ENCODE measurements at regions not wholly inside any gene's neighbourhood (a gene's known extent, or its start where the extent isn't known, plus 50 kb on each side); places are given as distances from the start of the nearest gene placed in this dataset.
A peak's percentile ranks its signal among the peaks of the same experiment; 100 is the strongest.
"Not testable (repeated sequence)": the region's sequence is repeated elsewhere in the genome, so short reads cannot be mapped to it uniquely, and the experiment has no call there.

- DNase-seq (ENCODE audit: low read depth in 2 of 2) = not testable (repeated sequence)
These were observed 3051.6 kb downstream of the RPIA start for GRCh38 chr2:91742973-91743490.

GRCh38 chr2:91743910-91744309 is 3052.4 kb downstream of the RPIA start:
- not testable (repeated sequence) for DNase-seq (ENCODE audit: low read depth in 2 of 2)

DNA sequence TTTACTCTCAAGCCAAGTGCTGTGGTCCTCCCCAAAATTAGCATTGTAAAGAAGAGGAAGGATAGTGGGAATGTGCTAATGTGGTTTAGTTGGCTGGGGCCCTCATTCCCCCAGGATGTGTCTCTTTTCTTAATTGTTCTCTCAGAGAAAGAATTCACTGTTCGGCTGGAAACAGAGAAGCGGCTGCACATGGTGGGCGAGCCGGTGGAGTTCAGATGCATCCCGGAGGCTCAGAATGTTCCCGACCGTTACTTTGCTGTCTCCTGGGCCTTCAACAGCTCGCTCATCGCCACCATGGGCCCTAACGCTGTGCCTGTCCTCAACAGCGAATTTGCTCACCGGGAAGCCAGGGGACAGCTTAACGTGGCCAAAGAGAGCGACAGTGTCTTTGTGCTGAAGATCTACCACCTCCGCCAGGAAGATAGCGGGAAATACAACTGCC is 3053.2 kb downstream of the RPIA start:
- DNase-seq (ENCODE audit: low read depth in 2 of 2) = not testable (repeated sequence)

GRCh38 chr2:91748902-91749301 is 3057.4 kb downstream of the RPIA start:
- no peak for DNase-seq (ENCODE audit: low read depth in 2 of 2)

DNA sequence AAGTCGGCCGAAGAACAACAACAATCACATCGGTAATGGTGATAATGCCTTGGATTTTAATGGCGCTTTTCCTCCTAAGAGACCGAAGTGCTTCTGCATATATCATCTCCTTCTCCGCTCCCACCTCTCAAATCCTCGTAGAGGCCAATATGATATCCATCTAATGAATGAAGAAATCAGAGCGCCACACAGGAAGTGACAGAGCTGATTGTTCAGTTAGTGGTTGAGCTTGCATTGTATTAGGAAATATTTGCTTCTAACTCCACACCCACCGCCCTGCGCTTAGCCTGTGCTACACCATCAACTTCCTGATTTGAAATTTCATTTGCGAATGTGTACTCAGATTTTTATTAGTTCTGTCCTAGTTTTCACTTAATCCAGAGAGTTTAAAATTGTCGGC is 3058.2 kb downstream of the RPIA start:
- DNase-seq (ENCODE audit: low read depth in 2 of 2) = not testable (repeated sequence)

DNA sequence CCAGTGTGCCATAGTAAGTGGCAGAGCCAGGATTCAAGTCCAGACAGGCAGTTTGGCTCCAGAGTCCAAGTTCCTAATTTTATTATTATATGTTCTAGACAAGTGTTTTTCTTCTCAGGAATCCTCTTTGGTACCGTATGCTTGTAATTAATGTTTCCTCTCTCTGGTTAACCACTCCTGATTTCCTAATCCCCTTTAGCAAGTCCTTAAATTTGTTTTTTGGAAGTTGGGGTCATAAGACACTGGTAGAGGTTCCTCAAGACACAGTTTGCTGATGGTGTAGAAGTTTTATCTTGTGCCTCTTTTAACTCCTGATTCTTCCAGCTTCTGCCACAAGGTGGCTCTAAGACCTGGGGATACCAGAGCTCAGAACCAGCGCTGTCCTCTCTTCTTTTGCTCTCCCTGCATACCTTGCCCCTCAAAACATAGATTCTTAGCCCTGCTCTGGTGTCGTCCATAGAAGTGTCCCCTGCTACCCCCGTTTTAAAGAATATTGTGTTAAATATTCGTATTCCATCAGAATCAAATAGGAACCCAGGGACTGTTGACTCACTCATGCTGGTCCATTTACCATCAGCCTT is 3068.0 kb downstream of the RPIA start:
- DNase-seq (ENCODE audit: low read depth in 2 of 2) = not testable (repeated sequence)

GRCh38 chr2:91760672-91761071 is 3069.2 kb downstream of the RPIA start:
- DNase-seq (ENCODE audit: low read depth in 2 of 2) = not testable (repeated sequence)

DNA sequence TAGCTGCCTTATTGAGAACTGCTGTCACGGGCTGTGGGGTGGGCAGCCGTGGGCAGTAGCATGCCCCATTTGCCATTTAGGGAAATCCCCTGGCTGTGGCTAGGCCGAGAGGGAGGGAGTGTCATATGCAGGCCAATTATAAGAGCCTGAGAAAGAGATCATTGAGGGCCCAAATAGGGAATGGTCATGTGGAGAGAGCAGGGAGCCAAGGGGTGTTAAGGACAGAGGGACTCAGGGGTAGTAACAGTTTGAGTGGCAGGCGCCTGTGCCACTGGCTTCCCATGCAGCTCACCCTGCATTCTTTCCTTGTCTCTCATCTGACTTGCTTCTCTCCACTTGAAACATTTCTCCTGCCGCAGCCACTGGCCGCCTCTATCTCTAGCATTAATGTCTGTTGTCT is 3070.8 kb downstream of the RPIA start:
- not testable (repeated sequence) for DNase-seq (ENCODE audit: low read depth in 2 of 2)

DNA sequence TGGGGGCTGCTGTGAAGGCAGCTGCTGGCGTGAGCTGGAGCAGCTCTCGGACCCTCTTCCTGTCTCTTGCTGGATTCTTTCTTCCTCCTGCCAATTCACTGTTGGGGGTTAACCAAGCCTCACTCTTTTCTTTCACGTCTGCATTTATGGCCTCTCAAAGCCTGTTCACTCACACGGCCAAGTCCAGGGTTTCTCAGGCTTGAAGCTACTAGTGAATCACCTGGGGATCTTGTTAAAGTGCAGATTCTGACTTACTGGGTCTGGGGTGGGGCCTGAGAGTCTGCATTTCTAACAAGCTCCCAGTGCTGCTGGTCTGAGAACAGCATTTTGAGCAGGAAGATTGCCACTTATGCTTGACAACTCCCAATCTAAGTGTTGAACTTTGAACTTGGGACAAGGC is 3072.2 kb downstream of the RPIA start:
- DNase-seq (ENCODE audit: low read depth in 2 of 2) = not testable (repeated sequence)

GRCh38 chr2:91764581-91765002 is 3073.1 kb downstream of the RPIA start:
- peak; percentile 13 for DNase-seq (ENCODE audit: low read depth in 2 of 2)

DNA sequence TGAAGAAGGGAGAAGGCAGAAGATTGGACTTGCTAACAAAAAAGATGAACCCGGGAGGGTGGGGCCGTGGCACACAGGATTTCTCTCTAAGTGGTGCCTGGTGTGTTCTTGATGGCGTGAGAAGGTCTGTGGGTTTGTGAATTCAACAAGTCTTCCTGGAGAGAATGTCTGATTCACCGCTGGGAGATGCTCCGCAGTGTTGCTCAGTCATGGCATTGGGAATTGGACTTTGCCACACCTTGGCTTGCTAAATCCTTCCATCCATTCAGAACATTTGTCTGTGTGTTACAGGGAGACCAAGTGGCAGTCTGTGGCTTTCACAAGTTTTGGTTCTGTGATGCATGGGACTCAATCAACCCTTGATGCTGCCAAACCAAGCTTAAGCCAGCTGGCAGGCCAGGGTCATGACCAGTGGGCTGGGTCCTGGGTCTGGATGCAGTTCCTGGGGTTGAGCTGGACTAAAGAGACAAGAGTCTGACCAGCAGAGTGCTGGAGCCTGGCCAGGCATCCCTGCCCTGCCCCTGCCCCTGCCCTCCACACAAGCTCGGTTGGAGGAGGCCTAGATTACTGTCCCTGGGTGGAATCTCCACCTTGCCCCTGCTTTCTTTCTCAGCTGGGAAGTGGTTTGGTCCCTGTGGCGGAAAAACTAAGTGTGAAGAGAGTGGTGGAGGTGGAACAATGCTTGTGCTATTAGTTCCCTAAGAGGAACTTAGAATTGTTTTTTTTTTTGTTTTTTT is 3073.7 kb downstream of the RPIA start:
- not testable (repeated sequence) for DNase-seq (ENCODE audit: low read depth in 2 of 2)

GRCh38 chr2:91766349-91767048 is 3075.0 kb downstream of the RPIA start:
- DNase-seq (ENCODE audit: low read depth in 2 of 2) = peak; percentile 37 to 41

GRCh38 chr2:91768301-91768700 is 3076.8 kb downstream of the RPIA start:
- not testable (repeated sequence) for DNase-seq (ENCODE audit: low read depth in 2 of 2)

- DNase-seq (ENCODE audit: low read depth in 2 of 2) = not testable (repeated sequence)
These were observed 3077.5 kb downstream of the RPIA start for GRCh38 chr2:91768997-91769396.

DNA sequence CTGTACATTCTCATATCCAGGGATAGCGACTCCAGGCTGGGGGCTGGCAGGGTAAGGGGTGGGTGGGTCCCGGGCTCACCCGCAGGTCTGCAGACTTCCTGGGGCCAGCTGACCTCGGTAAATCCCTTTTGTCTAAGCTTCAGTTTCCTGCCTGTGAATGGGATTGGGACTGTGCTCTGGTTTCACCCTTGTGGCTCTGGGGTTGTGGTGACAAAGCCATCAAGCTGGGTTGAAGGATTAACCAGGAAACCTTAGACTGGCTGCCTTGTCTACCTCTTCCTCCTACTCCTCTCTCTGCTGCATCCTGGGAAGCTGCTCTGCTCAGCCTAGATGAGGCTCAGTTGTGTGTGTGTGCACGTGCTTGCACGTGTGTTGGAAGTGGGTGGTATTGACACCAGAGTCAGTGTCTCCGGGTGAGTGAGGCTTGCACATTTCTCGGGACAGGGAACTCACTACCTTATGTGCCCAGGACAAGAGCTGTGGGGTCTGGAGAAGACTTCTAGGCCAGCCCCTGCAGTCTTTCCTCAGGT is 3078.6 kb downstream of the RPIA start:
- not testable (repeated sequence) for DNase-seq (ENCODE audit: low read depth in 2 of 2)

GRCh38 chr2:91771604-91772003 is 3080.1 kb downstream of the RPIA start:
- not testable (repeated sequence) for DNase-seq (ENCODE audit: low read depth in 2 of 2)

- DNase-seq (ENCODE audit: low read depth in 2 of 2) = not testable (repeated sequence)
These were observed 3080.9 kb downstream of the RPIA start for GRCh38 chr2:91772240-91772937.

DNA sequence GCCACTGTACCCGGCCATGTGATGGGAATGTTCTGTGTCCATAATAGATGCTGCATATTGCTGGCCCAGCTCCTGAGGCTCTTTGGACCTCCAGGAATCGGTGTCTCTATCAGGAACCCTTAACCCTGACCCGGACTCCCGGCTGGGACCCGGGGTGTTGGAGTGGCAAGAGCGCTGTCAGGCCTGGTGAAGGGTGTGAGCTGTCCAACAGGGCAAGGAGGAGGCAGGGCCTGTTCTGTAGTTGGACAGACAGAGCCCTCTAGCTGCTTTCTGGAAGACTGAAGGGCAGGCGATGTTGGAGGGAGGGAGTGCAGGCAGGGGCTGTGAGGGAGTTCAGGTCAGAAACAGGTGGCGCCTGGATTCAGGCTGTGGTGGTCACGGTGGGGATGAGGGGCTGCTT is 3082.3 kb downstream of the RPIA start:
- not testable (repeated sequence) for DNase-seq (ENCODE audit: low read depth in 2 of 2)

GRCh38 chr2:91775193-91775592 is 3083.7 kb downstream of the RPIA start:
- DNase-seq (ENCODE audit: low read depth in 2 of 2) = not testable (repeated sequence)

DNA sequence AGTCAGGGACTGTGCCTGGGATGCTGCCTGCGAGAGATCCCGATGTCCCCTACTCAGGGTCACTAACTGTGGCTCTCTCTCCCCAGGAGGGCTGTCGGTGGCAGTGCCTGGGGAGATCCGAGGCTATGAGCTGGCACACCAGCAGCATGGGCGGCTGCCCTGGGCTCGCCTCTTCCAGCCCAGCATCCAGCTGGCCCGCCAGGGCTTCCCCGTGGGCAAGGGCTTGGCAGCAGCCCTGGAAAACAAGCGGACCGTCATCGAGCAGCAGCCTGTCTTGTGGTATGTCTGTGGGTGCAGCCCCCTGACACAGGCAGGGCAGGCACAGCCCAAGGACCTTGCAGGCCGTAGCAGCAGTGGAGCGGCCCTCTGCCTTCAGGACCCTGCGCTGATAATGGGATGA is 3088.9 kb downstream of the RPIA start:
- not testable (repeated sequence) for DNase-seq (ENCODE audit: low read depth in 2 of 2)

DNA sequence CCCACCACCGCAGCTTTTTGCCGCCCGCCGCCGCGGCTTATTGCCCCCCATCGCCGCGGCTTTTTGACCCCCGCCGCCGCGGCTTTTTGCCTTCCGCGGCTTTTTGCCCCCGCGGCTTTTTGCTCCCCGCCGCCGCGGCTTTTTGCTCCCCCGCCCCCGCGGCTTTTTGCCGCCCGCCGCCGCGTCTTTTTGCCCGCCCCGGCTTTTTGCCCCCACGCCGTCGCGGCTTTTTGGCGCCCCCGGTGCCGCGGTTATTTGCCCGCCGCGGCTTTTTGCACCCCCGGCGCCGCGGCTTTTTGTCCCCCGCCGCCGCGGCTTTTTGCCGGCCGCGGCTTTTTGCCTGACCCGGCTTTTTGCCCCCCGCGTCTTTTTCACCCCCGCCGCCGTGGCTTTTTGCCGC is 3061.8 kb upstream of the TEKT4 start:
- DNase-seq (ENCODE audit: low read depth in 2 of 2) = not testable (repeated sequence)

All from fibroblast of skin of left quadriceps (primary cell).